C4-2B (cell line): ENCODE measurements at regions not wholly inside any gene's neighbourhood (a gene's known extent, or its start where the extent isn't known, plus 50 kb on each side); places are given as distances from the start of the nearest gene placed in this dataset.

ENCODE experiments used
- CTCF ChIP-seq: fragments of 450-650 bp; conservative IDR thresholded peaks from 2 replicates; pipeline ENCODE4 v1.5.1; 2017; ENCODE audit warnings: mild to moderate bottlenecking
- ZFX ChIP-seq: fragments of 450-650 bp; IDR thresholded peaks from 2 replicates; pipeline ENCODE4 v1.6.1; 2017

GRCh38 chr10:108515821-108516220, 1351.3 kb upstream of the SORCS1 start:
- no peak for TF ChIP-seq CTCF
- TF ChIP-seq ZFX, result no peak
